IgD-negative memory B cell (primary cell): ENCODE measurements at regions not wholly inside any gene's neighbourhood (a gene's known extent, or its start where the extent isn't known, plus 50 kb on each side); places are given as distances from the start of the nearest gene placed in this dataset.

Experiments used
- H3K27ac Mint-ChIP-seq, 3 donors: one replicate each; pipeline ENCODE4 v1.8.0; 2020 to 2022; ENCODE audit warnings: mild to moderate bottlenecking in 3 of 3, mixed read lengths in 3 of 3, moderate library complexity in 1 of 3
- H3K27me3 Mint-ChIP-seq: one replicate; pipeline ENCODE4 v1.8.0; 2021; ENCODE audit warnings: mixed read lengths
- H3K36me3 Mint-ChIP-seq: one replicate; pipeline ENCODE4 v1.8.0; 2020; ENCODE audit warnings: mild to moderate bottlenecking, mixed read lengths
- H3K4me1 Mint-ChIP-seq, 3 donors: one replicate each; pipeline ENCODE4 v1.8.0; 2020 to 2022; ENCODE audit warnings: mixed read lengths in 3 of 3, mild to moderate bottlenecking in 1 of 3
- H3K4me3 Mint-ChIP-seq, 4 donors: one replicate each; pipeline ENCODE4 v1.8.0; 2020 to 2022; ENCODE audit warnings: mild to moderate bottlenecking in 4 of 4, mixed read lengths in 4 of 4, moderate library complexity in 3 of 4
- H3K9me3 Mint-ChIP-seq, 3 donors: one replicate each; pipeline ENCODE4 v1.8.0; 2020 to 2021; ENCODE audit warnings: mixed read lengths in 3 of 3, mild to moderate bottlenecking in 1 of 3

DNA sequence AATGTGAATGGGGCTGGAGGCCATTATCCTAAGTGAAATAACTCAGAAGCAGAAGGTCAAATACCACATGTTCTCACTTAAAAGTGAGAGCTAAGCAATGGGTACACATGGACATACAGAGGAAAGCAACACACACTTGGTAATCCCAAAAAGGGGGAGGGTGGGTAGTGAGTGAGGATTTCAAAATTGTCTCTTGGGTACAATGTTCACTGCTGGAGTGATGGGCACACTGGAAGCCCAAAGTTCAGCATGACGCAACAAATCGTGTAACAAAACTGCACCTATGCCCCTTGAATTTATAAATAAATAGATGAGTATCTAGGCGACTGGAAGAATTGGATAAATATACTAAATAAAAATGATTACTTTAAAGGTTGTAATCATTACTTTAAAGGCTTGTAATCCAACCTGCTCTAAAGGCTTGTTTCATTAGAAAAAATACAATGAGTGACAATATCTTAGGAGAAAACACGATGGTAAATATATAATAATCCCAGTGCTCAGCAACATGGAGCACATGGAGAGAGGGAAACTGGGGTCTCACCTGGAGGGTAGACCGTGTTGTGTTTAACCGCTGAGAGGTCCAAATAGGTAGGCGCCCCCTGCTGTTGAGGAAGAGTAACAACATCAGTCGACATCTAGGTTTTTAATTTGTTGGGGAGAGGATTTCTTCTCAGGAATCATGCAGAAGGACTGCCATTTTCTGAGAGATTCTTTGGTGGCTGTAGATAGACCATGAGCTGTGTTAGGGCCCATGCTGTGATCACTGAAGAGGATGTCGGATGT, 78.5 kb upstream of the ROBO1 start:
- Mint-ChIP-seq H3K27me3 (no peaks in the 10 kb centered on the region), H3K36me3 (no peaks in the 10 kb centered on the region), H3K4me3 (no peak overlapping the region), H3K9me3 (peaks cover 3 to 16% (median 4%) of the 10 kb centered on the region in 3 donors), H3K4me1 (no peaks in the 10 kb centered on the region), H3K27ac (no peak overlapping the region)

GRCh38 chr3:79845546-79845945, 77.7 kb upstream of the ROBO1 start:
- Mint-ChIP-seq H3K27ac (no peak overlapping the region), H3K9me3 (peaks cover 2 to 16% (median 2%) of the 10 kb centered on the region in 3 donors), H3K27me3 (no peaks in the 10 kb centered on the region), H3K36me3 (no peaks in the 10 kb centered on the region), H3K4me3 (no peak overlapping the region), H3K4me1 (no peaks in the 10 kb centered on the region)

- H3K4me3 Mint-ChIP-seq = no peak overlapping the region
- no peaks in the 10 kb centered on the region for H3K36me3 Mint-ChIP-seq
- H3K27ac Mint-ChIP-seq = no peak overlapping the region
- H3K4me1 Mint-ChIP-seq = no peaks in the 10 kb centered on the region
- H3K27me3 Mint-ChIP-seq = no peaks in the 10 kb centered on the region
- H3K9me3 Mint-ChIP-seq = peaks cover 0 to 19% (median 2%) of the 10 kb centered on the region in 3 donors
Measured at GRCh38 chr3:79844176-79844575, 76.4 kb upstream of the ROBO1 start.

GRCh38 chr3:79843180-79843579, 75.4 kb upstream of the ROBO1 start:
- Mint-ChIP-seq H3K27me3 (no peaks in the 10 kb centered on the region), H3K27ac (no peak overlapping the region), H3K4me1 (no peaks in the 10 kb centered on the region), H3K9me3 (peaks cover 0 to 19% (median 2%) of the 10 kb centered on the region in 3 donors), H3K36me3 (no peaks in the 10 kb centered on the region), H3K4me3 (no peak overlapping the region)

DNA sequence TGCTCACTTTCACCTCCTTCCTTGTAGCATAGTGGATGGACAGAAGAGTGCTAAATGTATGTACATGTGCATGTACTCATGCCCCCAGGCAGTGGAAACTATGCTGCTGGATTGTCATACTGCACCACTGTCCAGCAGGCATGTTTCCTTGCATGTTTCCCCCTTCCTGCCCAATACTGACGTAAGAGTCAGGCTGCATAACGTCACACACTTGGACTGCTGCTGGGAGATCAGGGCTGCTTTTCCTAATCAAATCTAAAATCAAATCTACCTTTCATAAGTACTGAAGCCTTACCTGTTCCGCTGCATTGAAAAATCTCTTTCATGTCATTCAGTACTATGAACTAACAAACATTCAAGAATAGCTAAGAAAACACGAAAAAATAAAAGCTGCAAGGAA, 67.9 kb upstream of the ROBO1 start:
- Mint-ChIP-seq H3K36me3 (no peaks in the 10 kb centered on the region), H3K4me3 (no peak overlapping the region), H3K27me3 (no peaks in the 10 kb centered on the region), H3K4me1 (no peaks in the 10 kb centered on the region), H3K27ac (no peak overlapping the region), H3K9me3 (peaks cover 5 to 22% (median 8%) of the 10 kb centered on the region in 3 donors)

GRCh38 chr3:79824166-79824565, 56.4 kb upstream of the ROBO1 start:
- Mint-ChIP-seq H3K27ac (no peak overlapping the region), H3K27me3 (no peaks in the 10 kb centered on the region), H3K36me3 (no peaks in the 10 kb centered on the region), H3K4me1 (no peaks in the 10 kb centered on the region), H3K4me3 (no peak overlapping the region), H3K9me3 (peaks cover 2 to 9% (median 3%) of the 10 kb centered on the region in 3 donors)

DNA sequence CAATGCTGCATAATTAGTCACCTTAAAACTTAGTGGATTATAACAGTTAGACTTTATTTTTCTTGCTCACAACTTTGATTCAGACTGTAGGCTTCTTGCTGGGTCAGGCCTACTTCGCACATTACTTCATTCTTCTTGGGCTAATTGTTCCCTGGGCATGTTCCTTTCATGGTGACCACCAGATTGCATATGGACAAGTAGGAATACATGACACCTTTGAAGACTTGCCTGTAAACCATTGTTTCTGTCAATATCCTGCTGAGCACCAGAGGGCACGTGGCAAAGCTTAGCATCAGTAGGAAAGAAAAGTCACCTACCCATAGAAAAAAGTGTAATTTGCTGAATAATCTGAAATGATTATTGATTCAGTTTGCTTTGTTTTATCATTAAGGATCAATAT, 54.3 kb upstream of the ROBO1 start:
- H3K4me1 Mint-ChIP-seq = no peaks in the 10 kb centered on the region
- H3K27ac Mint-ChIP-seq = no peak overlapping the region
- H3K9me3 Mint-ChIP-seq = peaks cover 5 to 9% (median 5%) of the 10 kb centered on the region in 3 donors
- no peaks in the 10 kb centered on the region for H3K27me3 Mint-ChIP-seq
- H3K4me3 Mint-ChIP-seq = no peak overlapping the region
- H3K36me3 Mint-ChIP-seq = no peaks in the 10 kb centered on the region

DNA sequence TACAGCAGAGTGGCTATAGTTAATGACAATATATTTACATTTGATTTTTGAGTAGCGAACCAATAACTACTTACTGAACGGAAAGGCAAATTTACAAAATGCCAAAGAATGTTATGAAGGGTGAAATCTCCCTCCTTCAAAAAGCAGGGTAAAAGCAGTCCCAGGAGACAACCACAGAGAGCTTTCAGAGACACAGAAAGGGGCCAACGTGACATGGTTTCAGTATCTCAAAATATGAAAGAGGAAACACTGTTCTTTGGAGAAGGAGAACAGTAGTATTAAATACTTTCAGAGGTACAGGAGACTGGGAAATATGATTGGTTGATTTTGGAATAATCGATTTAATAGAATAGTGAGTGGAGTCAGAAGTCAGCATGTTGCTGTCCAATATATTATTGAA, 52.3 kb upstream of the ROBO1 start:
- H3K27ac Mint-ChIP-seq = no peak overlapping the region
- no peak overlapping the region for H3K4me3 Mint-ChIP-seq
- H3K36me3 Mint-ChIP-seq = peaks cover 3% of the 10 kb centered on the region
- no peaks in the 10 kb centered on the region for H3K4me1 Mint-ChIP-seq
- no peaks in the 10 kb centered on the region for H3K27me3 Mint-ChIP-seq
- H3K9me3 Mint-ChIP-seq = peaks cover 10 to 18% (median 12%) of the 10 kb centered on the region in 3 donors

- Mint-ChIP-seq H3K27me3 (no peaks in the 10 kb centered on the region), H3K4me3 (no peak overlapping the region), H3K36me3 (peaks cover 4% of the 10 kb centered on the region), H3K27ac (no peak overlapping the region), H3K4me1 (no peaks in the 10 kb centered on the region), H3K9me3 (peaks cover 14 to 23% (median 15%) of the 10 kb centered on the region in 3 donors)
Measured at GRCh38 chr3:79818015-79818414, 50.2 kb upstream of the ROBO1 start.
